ENCODE measurements at regions not wholly inside any gene's neighbourhood (a gene's known extent, or its start where the extent isn't known, plus 50 kb on each side); places are given as distances from the start of the nearest gene placed in this dataset.

DNA sequence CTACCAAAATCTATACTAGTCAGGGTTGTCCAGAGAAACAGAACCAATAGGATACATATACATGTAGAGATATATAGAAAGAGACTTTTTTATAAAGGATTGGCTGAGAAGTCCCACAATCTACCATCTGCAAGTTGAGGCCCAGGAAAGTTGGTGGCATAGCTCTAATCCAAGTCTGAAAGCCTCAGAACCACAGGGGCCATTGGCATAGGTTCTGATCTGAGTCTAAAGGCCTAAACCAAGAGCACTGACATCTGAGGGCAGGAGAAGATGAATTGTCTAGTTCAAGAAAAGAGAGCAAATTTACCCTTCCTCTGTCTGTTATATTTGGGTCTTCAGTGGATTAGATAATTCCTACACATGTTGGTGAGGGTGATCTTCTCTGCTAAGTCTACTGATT, 433.1 kb downstream of the ADAMTS20 start:
- no peaks in the 10 kb centered on the region for H3K79me2 ChIP-seq (ENCODE audit: control insufficient read depth, insufficient read depth, low read length)

DNA sequence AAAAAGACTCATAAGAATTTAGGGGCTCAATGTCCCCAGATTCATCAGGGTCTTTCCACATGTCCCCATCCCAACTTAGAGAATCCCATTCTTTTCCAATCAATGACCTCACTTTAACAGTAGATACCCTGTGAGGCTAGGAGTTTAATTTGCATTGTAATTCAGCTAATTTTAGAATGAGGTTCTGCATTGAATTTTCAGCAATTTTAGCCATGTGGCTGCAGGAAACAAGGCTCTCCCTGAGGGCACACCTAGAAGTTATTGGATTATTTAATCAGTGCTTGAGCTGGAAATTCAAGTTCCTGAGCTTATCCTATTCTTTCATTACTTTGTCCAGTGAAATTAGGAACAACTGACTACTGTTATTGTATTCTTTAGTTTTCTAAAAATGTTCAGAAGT, 433.8 kb downstream of the ADAMTS20 start:
- dilution Hi-C loops (cut with MboI; ENCODE audit: extremely low pct_ligation_motif_present, low sequenced_read_pairs): no loop called here

More for the DNA sequence above, 433.1 kb downstream of the ADAMTS20 start:
- H3K4me1 ChIP-seq (ENCODE audit: control insufficient read depth, extremely low read depth, insufficient read depth, low read length): no peaks in the 10 kb centered on the region
- no peak for FAIRE-seq
- no peak overlapping the region for H3K9ac ChIP-seq (ENCODE audit: control insufficient read depth, extremely low read depth, insufficient read depth, low read length)
- H3K9me1 ChIP-seq (ENCODE audit: control insufficient read depth, extremely low read depth, insufficient read depth, low read length): no peaks in the 10 kb centered on the region
- H4K20me1 ChIP-seq (ENCODE audit: control insufficient read depth, extremely low read depth, insufficient read depth, low read length): no peaks in the 10 kb centered on the region
- H3K4me3 ChIP-seq (ENCODE audit: control insufficient read depth in 2 of 3, extremely low read depth in 1 of 3, insufficient read depth in 2 of 3, low read depth in 1 of 3, low read length in 3 of 3): no peak overlapping the region
- H3K4me2 ChIP-seq (ENCODE audit: control insufficient read depth, extremely low read depth, insufficient read depth, low read depth, low read length): no peak overlapping the region
- DNase-seq (ENCODE audit: low read depth, low spot score): no peak
- no peaks in the 10 kb centered on the region for H3K27me3 ChIP-seq (ENCODE audit: control insufficient read depth, extremely low read depth, insufficient read depth, low read length)
- TF ChIP-seq, protein P1, sequence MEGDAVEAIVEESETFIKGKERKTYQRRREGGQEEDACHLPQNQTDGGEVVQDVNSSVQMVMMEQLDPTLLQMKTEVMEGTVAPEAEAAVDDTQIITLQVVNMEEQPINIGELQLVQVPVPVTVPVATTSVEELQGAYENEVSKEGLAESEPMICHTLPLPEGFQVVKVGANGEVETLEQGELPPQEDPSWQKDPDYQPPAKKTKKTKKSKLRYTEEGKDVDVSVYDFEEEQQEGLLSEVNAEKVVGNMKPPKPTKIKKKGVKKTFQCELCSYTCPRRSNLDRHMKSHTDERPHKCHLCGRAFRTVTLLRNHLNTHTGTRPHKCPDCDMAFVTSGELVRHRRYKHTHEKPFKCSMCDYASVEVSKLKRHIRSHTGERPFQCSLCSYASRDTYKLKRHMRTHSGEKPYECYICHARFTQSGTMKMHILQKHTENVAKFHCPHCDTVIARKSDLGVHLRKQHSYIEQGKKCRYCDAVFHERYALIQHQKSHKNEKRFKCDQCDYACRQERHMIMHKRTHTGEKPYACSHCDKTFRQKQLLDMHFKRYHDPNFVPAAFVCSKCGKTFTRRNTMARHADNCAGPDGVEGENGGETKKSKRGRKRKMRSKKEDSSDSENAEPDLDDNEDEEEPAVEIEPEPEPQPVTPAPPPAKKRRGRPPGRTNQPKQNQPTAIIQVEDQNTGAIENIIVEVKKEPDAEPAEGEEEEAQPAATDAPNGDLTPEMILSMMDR (optimal IDR thresholded peaks at IDR 0.05 in 1 of 3, IDR thresholded peaks at IDR 0.05 in 1 of 3, conservative IDR thresholded peaks at IDR 0.05 in 1 of 3; ENCODE audit: extremely low read depth in 1 of 3, insufficient read depth in 2 of 3, low read length in 3 of 3): no peak
- no peak for TF ChIP-seq EZH2 (IDR thresholded peaks at IDR 0.05; ENCODE audit: low read length)
- H2AFZ ChIP-seq (ENCODE audit: control insufficient read depth, low read length): no peak overlapping the region
- dilution Hi-C loops (cut with MboI; ENCODE audit: extremely low pct_ligation_motif_present, low sequenced_read_pairs): no loop called here
- no peak overlapping the region for H3K27ac ChIP-seq (ENCODE audit: control insufficient read depth, insufficient read depth, low read length)
- H3K9me3 ChIP-seq (ENCODE audit: control insufficient read depth, low read depth, low read length): no peaks in the 10 kb centered on the region
- H3K36me3 ChIP-seq (ENCODE audit: control insufficient read depth in 2 of 2, extremely low read depth in 1 of 2, insufficient read depth in 2 of 2, low read length in 2 of 2): no peaks in the 10 kb centered on the region

More for the DNA sequence above, 433.8 kb downstream of the ADAMTS20 start:
- H4K20me1 ChIP-seq (ENCODE audit: control insufficient read depth, extremely low read depth, insufficient read depth, low read length): no peaks in the 10 kb centered on the region
- H3K27me3 ChIP-seq (ENCODE audit: control insufficient read depth, extremely low read depth, insufficient read depth, low read length): no peaks in the 10 kb centered on the region
- H3K36me3 ChIP-seq (ENCODE audit: control insufficient read depth in 2 of 2, extremely low read depth in 1 of 2, insufficient read depth in 2 of 2, low read length in 2 of 2): no peaks in the 10 kb centered on the region
- H3K9ac ChIP-seq (ENCODE audit: control insufficient read depth, extremely low read depth, insufficient read depth, low read length): no peak overlapping the region
- FAIRE-seq: no peak
- no peak overlapping the region for H2AFZ ChIP-seq (ENCODE audit: control insufficient read depth, low read length)
- TF ChIP-seq EZH2 (IDR thresholded peaks at IDR 0.05; ENCODE audit: low read length): no peak
- TF ChIP-seq, protein P1 (optimal IDR thresholded peaks at IDR 0.05 in 1 of 3, IDR thresholded peaks at IDR 0.05 in 1 of 3, conservative IDR thresholded peaks at IDR 0.05 in 1 of 3; ENCODE audit: extremely low read depth in 1 of 3, insufficient read depth in 2 of 3, low read length in 3 of 3): no peak
- H3K9me1 ChIP-seq (ENCODE audit: control insufficient read depth, extremely low read depth, insufficient read depth, low read length): no peaks in the 10 kb centered on the region
- no peaks in the 10 kb centered on the region for H3K9me3 ChIP-seq (ENCODE audit: control insufficient read depth, low read depth, low read length)
- no peaks in the 10 kb centered on the region for H3K4me1 ChIP-seq (ENCODE audit: control insufficient read depth, extremely low read depth, insufficient read depth, low read length)
- no peak overlapping the region for H3K4me3 ChIP-seq (ENCODE audit: control insufficient read depth in 2 of 3, extremely low read depth in 1 of 3, insufficient read depth in 2 of 3, low read depth in 1 of 3, low read length in 3 of 3)
- H3K27ac ChIP-seq (ENCODE audit: control insufficient read depth, insufficient read depth, low read length): no peak overlapping the region
- DNase-seq (ENCODE audit: low read depth, low spot score): no peak
- H3K79me2 ChIP-seq (ENCODE audit: control insufficient read depth, insufficient read depth, low read length): no peaks in the 10 kb centered on the region
- no peak overlapping the region for H3K4me2 ChIP-seq (ENCODE audit: control insufficient read depth, extremely low read depth, insufficient read depth, low read depth, low read length)

All from keratinocyte (primary cell).